GM12878 (cell line): ENCODE measurements at regions not wholly inside any gene's neighbourhood (a gene's known extent, or its start where the extent isn't known, plus 50 kb on each side); places are given as distances from the start of the nearest gene placed in this dataset.

Experiments used
- CHD1 ChIP-seq: IDR thresholded peaks from 2 replicates; pipeline ENCODE4 v1.6.1; 2012; ENCODE audit warnings: low read depth, low read length, improper control_type of control experiment
- CREB1 ChIP-seq: IDR thresholded peaks from 2 replicates; pipeline ENCODE4 v1.6.1; 2012; ENCODE audit warnings: low read depth, mild to moderate bottlenecking, inconsistent platforms
- CTCF ChIP-seq, 3 experiments: IDR thresholded peaks in 2 of 3; conservative IDR thresholded peaks in 1 of 3; 2 replicates each; pipeline ENCODE4 v1.5.1; 2011; ENCODE audit warnings: low read depth in 3 of 3, low read length in 3 of 3, mild to moderate bottlenecking in 3 of 3, control low read depth in 2 of 3, moderate library complexity in 2 of 3, inconsistent platforms in 1 of 3, mixed read lengths in 1 of 3; ENCODE audit not compliant: control insufficient read depth in 2 of 3, insufficient read depth in 1 of 3; ENCODE audit errors: extremely low read depth in 1 of 3
- ETV6 ChIP-seq, 2 experiments: fragments of 450-650 bp in 1 of 2; IDR thresholded peaks in 1 of 2; conservative IDR thresholded peaks in 1 of 2; 2 replicates each; pipeline ENCODE4 v1.6.1; 2014; ENCODE audit warnings: antibody characterized with exemption in 1 of 2, borderline replicate concordance in 1 of 2, low read depth in 1 of 2, mild to moderate bottlenecking in 1 of 2, moderate library complexity in 1 of 2
- EZH2 ChIP-seq: IDR thresholded peaks from 2 replicates; pipeline ENCODE4 v1.6.1; 2012; ENCODE audit warnings: low read depth, mild to moderate bottlenecking, control low read depth, inconsistent platforms, low read length, borderline replicate concordance; ENCODE audit not compliant: control insufficient read depth
- GABPA ChIP-seq: IDR thresholded peaks from 2 replicates; pipeline ENCODE4 v1.6.1; 2014; ENCODE audit warnings: antibody characterized with exemption, low read depth, mild to moderate bottlenecking, inconsistent platforms
- HDAC2 ChIP-seq: fragments of 200-600 bp; sonication (generic); IDR thresholded peaks from 2 replicates; pipeline ENCODE4 v1.6.1; 2017
- KAT2A ChIP-seq: conservative IDR thresholded peaks from 2 replicates; pipeline ENCODE4 v1.6.1; 2011; ENCODE audit warnings: low read depth, low read length; ENCODE audit not compliant: control insufficient read depth
- POLR2A ChIP-seq: IDR thresholded peaks from 2 replicates; pipeline ENCODE4 v1.6.1; 2011; ENCODE audit warnings: low read depth, mild to moderate bottlenecking, low read length
- POLR2AphosphoS5 ChIP-seq: IDR thresholded peaks from 2 replicates; pipeline ENCODE4 v1.6.1; 2011; ENCODE audit warnings: mild to moderate bottlenecking, low read length, inconsistent platforms
- SUPT20H ChIP-seq: IDR thresholded peaks from 2 replicates; pipeline ENCODE4 v1.6.1; 2011; ENCODE audit warnings: low read depth, mild to moderate bottlenecking, low read length, moderate library complexity, borderline replicate concordance; ENCODE audit not compliant: control insufficient read depth
- TAF1 ChIP-seq: IDR thresholded peaks from 2 replicates; pipeline ENCODE4 v1.6.1; 2011; ENCODE audit warnings: mild to moderate bottlenecking, low read depth, low read length, borderline replicate concordance
- TF ChIP-seq, protein P1 (sequence below): IDR thresholded peaks from 2 replicates; pipeline ENCODE4 v1.6.1; 2012; ENCODE audit warnings: low read depth, low read length, improper control_type of control experiment

GRCh38 chr18:14958701-14959100 lies 210.7 kb downstream of the ANKRD30B start:
- TF ChIP-seq POLR2AphosphoS5, result no peak
- TF ChIP-seq TAF1, result no peak
- TF ChIP-seq POLR2A, result no peak
- no peak for TF ChIP-seq SUPT20H
- TF ChIP-seq KAT2A, result no peak
- TF ChIP-seq, protein P1, sequence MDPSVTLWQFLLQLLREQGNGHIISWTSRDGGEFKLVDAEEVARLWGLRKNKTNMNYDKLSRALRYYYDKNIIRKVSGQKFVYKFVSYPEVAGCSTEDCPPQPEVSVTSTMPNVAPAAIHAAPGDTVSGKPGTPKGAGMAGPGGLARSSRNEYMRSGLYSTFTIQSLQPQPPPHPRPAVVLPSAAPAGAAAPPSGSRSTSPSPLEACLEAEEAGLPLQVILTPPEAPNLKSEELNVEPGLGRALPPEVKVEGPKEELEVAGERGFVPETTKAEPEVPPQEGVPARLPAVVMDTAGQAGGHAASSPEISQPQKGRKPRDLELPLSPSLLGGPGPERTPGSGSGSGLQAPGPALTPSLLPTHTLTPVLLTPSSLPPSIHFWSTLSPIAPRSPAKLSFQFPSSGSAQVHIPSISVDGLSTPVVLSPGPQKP, result no peak
- TF ChIP-seq CREB1, result no peak
- no peak for TF ChIP-seq CTCF (IDR thresholded peaks at IDR 0.05 in 2 of 3, conservative IDR thresholded peaks at IDR 0.05 in 1 of 3; ENCODE audit: control insufficient read depth in 2 of 3, extremely low read depth in 1 of 3, insufficient read depth in 1 of 3, low read depth in 3 of 3, low read length in 3 of 3)
- no peak for TF ChIP-seq CHD1
- no peak for TF ChIP-seq GABPA
- no peak for TF ChIP-seq ETV6 (conservative IDR thresholded peaks at IDR 0.05 in 1 of 2, IDR thresholded peaks at IDR 0.05 in 1 of 2; ENCODE audit: borderline replicate concordance in 1 of 2, low read depth in 1 of 2)
- TF ChIP-seq EZH2, result no peak
- no peak for TF ChIP-seq HDAC2
